Cerebellar nuclear complex (tissue), 1 donor: ENCODE measurements at regions not wholly inside any gene's neighbourhood (a gene's known extent, or its start where the extent isn't known, plus 50 kb on each side); places are given as distances from the start of the nearest gene placed in this dataset.

ENCODE experiments used
- DNase-seq, 2 experiments: peaks; one replicate each; lab custom pipeline; 2025; lab: John Stamatoyannopoulos, UW

DNA sequence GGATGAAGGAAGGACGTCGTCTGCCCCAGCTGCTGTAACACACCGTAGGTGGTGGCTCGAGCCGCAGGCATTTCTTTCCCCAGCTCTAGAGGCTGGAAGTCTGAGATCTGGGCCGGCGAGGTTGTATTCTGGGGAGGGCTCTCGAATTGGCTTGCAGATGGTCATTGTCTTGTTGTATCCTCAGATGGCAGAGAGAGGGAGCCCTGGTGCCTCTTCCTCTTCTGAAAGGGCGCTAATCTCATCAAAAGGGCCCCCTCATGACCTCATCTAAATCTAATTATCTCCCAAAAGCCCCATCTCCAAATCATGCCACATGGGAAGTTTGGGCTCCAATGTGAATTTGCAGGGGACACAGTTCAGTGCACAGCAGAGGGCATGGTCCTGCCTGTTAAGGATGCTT, 109.0 kb downstream of the SIK1 start:
- no peak for DNase-seq

DNA sequence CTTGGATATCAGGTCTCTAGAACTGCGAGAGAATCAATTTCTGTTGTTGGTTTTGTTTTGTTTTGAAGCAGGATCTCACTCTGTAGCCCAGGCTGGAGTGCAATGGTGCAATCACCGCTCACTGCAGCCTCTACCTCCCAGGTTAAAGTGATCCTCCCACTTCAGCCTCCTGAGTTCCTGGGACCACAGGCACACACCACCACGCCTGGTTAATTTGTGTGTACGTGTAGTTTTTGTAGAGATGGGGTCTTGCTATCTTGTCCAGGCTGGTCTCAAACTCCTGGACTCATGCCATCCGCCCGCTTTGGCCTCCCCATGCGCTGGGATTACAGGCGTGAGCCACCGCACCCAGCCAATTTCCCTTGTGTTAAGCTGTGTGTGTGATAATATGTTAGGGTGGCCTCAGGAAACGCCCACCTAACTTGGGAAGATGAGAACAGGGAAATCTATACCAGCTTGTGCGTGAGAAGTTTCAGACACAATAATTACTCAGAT, 109.6 kb downstream of the SIK1 start:
- no peak for DNase-seq

- no peak for DNase-seq
These were observed 110.6 kb downstream of the SIK1 start for GRCh38 chr21:43316156-43316845.

DNA sequence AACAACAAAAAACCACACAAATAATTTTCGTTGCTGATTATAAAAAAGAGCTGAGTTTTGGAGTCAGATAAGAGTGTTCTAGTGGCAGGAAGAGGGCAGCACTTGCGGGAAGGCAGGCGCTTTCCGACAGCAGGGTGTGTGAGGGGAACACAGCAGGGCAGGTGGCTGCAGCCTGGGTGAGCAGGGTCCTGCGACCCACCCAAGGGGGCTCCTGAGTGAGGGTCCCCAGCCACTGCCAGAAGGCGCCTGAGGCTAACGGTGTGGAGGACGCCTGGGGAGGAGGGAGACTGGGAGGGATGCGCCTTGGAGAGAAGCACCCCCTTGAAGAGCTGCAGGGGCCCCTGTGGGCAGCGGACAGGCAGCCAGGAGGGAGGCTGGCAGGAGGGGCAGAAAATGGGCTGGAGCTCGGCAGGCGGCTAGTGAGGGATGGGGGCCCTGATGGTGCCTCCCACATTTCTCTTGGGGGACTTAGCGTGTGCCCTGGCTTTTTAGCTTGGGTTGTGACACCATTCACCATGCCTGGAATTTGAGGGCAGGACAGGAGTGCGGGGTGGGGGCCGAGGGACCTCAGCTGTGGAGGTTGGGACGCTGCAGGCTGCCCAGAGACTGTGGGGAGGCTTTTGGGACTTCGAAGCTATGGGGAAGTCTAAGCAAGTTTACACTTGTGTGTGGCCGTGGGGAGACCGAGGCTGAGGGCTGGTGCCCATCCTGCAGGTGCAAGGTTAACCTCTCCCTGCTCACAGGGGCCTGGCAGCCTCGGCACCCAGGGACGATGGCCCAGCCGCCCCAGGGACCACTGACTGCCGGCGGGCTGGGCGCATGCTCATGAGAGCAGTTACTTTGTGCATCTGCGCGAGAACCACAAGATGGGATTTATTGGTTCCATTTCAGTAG, 111.4 kb downstream of the SIK1 start:
- DNase-seq, result no peak

GRCh38 chr21:43313939-43314405, 113.0 kb downstream of the SIK1 start:
- DNase-seq, result no peak

DNA sequence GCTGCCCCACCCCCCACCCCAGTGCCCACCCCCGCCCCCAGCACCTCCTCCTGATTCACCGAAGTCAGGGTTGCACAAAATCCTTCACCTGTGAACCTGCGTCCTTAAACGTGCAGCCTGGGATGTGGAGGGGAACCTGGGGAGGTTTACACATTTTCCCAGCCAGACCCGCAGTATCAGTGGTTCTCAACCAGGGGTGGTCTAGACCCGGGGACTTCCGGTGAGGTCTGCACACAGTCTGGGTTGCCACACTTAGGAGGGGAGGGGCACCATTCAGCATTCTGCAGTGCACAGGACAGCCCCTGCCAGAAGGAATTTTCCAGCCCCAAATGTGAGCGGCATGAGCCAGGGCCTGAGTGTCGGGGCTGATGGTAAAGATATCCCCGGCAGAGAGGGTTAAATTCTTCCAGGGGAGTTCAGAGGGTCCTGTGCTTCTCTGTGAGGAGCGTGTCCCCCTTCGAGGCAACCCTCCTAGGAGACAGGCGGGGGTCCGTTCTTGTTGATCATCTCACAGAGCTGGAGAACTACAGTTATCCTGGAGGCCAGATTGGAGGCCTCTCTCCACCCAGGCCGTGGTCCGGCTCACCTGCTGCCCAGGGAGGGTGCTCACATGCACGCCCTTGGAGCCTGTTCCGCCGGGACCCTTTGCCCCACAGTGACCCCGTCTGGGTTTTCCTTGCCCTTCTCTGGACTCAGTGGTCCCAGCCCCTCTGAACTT, 113.6 kb downstream of the SIK1 start:
- DNase-seq, result no peak

DNA sequence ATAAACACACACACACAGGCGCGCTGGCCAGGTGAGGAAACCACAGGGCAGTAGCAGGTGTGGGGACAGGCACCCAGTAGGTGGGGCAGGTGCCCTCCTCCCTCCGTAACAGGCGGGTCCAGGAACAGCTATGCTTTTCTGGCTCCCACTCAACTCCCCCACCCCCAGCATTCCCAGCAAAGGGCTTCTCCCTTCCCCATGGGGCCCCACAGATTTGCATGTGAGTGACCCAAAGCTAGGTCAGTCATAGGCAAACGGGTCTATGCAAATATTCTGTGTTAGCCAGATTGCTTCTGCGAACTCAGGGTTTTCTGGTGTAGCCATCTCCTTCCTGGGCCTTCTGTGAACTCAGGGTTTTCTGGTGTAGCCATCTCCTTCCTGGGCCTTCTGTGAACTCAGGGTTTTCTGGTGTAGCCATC, 114.2 kb downstream of the SIK1 start:
- DNase-seq, result no peak

- no peak for DNase-seq
These were observed 114.9 kb downstream of the SIK1 start for GRCh38 chr21:43312011-43312410.

GRCh38 chr21:43311301-43311817, 115.6 kb downstream of the SIK1 start:
- DNase-seq, result no peak

GRCh38 chr21:43308815-43309283, 118.1 kb downstream of the SIK1 start:
- no peak for DNase-seq

DNA sequence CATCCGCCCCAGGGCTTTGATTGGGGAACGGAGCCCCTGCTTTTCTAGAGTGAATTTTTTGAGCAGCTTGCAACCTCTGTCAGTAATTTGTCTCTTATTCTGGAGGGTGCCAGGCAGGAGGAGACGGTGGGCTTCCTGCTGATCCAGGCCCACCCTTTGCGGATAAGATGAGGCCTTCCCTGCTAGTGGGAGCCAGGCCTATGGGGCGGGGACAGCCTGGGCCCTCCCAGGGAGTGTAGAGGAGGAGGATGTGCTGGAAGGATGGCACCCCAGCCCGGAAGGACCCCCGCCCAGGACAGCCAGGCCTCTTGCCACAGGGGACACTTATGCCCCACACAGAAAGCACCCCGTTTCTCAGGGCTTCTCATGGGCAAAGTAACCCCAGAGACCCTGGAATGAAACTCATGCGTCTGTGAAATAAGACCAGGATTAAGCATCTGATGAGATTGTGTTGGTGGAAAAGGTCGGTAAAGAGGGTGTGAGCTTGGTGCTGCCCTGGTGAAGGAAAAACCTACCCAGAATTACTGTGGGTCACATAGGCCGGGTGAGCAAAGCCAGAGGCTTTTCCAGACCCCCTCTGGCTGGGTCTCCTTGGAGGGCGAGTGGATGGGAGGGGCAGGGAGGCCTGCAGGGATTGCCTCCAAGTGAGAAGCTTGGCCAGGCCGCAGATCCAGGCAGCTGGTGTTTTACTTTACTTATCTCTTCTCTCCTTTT, 118.7 kb downstream of the SIK1 start:
- no peak for DNase-seq

- DNase-seq, result no peak
These were observed 119.3 kb downstream of the SIK1 start for GRCh38 chr21:43307677-43308070.

DNA sequence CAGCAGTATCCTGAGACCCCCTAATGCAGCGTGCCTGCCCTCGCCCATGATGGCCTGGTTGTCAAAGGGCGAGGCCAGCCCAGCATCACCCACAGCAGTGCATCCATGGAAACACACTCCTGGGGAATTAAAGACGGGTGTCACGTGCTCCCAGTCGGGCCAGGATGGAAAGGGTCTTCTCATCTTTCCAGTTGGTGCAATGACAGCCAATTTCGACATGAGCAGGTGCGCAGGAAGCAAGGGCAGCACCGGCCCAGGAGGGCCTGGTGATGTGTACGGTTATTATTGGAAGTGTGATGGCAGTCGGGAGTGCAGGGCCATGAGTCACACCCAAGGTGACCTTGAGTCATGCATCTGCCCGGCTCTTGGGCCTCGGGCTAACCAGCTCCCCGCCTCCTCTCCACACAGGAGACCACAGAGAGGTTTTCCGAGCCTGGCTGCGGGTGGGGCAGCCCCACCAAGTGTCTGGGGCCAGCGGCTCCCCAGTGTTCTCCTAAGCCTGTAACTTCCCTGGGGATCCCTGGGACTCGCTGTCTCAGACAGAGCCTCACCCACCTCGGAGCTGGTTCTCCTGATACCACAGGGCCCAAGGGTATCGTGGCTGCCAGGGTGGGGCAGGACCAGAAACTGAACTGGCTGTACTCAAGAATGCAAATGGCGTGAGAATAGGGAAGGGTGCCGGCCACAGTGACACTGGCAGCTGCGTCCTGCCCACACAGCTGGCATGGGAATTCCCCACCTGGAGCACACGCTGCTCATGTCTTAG, 119.8 kb downstream of the SIK1 start:
- DNase-seq, result no peak

GRCh38 chr21:43306391-43306790, 120.5 kb downstream of the SIK1 start:
- DNase-seq, result no peak

DNA sequence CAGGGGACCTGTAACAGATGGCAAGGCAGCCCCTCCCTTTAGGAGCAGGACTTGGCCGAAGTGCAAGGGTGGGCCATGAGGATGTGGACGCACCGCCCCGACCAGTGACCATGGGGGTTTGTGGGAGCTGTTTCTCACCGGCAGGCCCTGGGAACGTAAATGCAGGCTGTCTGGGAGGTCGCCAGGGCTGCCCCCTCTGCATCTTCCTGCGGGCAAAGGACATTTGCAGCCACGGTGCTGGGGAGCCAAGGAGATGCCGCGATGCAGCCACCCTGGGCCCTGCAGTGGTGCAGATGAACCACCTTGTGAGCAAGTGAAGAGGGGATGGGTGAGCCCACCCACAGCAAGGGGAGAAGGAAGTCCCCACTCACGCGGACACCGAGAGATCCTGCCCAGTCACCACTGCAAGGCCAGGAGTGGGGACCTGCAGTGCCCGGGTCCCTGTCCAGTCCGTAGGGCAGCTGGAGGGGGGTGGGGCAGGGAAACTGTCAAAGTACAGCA, 121.1 kb downstream of the SIK1 start:
- DNase-seq, result no peak

- no peak for DNase-seq
These were observed 121.6 kb downstream of the SIK1 start for GRCh38 chr21:43305336-43305665.

DNA sequence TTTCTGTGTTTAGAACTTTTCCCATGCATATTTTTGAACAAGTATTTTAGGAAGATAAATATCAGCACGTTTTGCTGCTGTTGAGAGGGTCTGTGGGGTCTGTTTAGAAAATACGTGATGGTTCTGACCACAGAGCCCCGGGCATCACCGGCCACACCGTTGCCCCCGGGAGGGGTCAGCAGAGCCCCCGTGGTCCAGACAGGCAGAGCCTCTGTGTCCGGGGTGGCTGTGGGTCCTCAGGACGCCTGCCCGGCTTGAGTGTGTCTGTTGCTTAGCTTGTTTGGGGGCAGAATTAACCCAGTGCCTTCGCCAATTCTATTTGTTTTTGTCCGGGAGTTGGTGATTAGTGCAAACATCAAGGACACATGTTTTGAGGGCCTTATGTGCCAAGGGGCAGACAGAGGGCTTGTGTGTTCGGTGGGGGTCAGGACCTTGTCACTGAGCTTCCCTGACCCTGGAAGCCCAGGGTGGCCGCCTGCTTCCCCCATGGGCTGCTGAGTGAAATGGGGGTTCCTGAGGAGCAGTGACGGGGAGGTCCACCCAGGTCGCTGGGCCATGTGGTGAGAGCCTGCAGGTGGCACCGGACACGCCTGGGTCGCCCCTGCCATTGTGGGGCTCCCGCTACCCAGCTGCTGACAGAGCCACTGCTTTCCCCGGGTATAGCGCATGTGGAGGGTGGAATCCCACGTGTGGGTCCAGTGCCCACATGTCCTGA, 122.2 kb downstream of the SIK1 start:
- no peak for DNase-seq

GRCh38 chr21:43304206-43304605, 122.7 kb downstream of the SIK1 start:
- no peak for DNase-seq

GRCh38 chr21:43303275-43304178, 123.4 kb downstream of the SIK1 start:
- DNase-seq, result no peak
